T-helper 2 cell (primary cell): ENCODE measurements at regions not wholly inside any gene's neighbourhood (a gene's known extent, or its start where the extent isn't known, plus 50 kb on each side); places are given as distances from the start of the nearest gene placed in this dataset.

Source experiments
- DNase-seq, 5 experiments: peaks; one replicate each; pipeline versions ENCODE4 v3.0.0 to v3.0.0-alpha.2; 2012 to 2022

- DNase-seq = no peak
These were observed 171.8 kb downstream of the UBE2E3 start for GRCh38 chr2:181152226-181152625.

GRCh38 chr2:181152701-181153100, 172.3 kb downstream of the UBE2E3 start:
- no peak for DNase-seq

GRCh38 chr2:181153886-181154285, 173.5 kb downstream of the UBE2E3 start:
- no peak for DNase-seq

- no peak for DNase-seq
These were observed 176.9 kb downstream of the UBE2E3 start for GRCh38 chr2:181157326-181157725.

GRCh38 chr2:181158427-181158826, 178.0 kb downstream of the UBE2E3 start:
- no peak for DNase-seq

DNA sequence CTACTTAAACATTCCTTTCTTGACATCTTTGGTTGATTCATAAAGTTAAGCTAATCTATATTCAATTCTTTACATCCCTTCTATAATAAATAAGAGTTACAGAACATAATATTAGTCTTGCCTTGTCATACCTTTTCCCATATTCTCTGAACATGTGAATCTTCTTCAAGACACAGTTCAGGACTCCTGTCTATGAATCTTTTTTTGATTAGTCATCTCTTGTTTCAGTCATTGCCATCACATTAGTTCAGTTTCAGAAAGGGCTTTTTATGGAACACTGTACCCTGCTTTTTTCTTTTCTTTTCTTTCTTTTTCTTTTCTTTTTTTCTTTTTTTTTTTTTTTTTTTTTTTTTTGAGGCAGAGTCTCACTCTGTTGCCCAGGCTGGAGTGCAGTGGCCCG, 181.2 kb downstream of the UBE2E3 start:
- no peak for DNase-seq

- DNase-seq = peak in 1 of 5 experiments; percentile 59
These were observed 182.7 kb downstream of the UBE2E3 start for GRCh38 chr2:181163139-181163538.

GRCh38 chr2:181163691-181164090, 183.3 kb downstream of the UBE2E3 start:
- DNase-seq = no peak

- DNase-seq = no peak
These were observed 184.3 kb downstream of the UBE2E3 start for GRCh38 chr2:181164699-181165098.

DNA sequence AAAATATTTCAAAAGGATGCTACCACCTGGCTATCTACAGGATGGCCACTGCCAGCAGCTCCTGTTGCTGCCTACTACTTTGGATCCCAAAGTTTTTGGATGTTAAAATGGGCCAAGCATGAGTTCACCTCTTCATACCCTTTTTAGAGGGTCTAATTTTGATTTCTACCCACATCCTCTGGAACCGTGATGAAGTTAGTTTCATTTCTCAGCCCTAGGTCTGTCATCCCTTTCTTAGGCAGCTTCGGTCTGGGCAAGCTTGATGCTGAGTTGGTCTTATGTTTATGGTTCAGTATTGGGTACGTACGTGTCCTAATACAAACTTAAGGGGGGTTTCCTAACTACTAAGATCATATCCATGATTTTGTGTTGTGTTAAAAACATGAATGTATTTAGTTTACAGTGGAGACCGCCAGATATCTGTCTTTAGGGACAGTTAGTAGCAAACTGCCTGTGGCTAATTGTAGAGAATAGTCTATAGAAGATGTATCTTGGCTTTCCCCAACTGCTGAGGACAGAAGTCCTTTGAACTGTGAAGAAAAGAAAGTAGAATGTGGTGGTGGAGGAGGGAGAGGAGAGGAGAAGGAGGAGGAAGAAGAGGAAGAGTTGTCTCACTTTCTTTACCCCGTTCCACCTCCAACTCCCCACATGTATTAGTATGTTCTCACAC, 184.9 kb downstream of the UBE2E3 start:
- DNase-seq = peak in 2 of 5 experiments; percentile 43 to 45

DNA sequence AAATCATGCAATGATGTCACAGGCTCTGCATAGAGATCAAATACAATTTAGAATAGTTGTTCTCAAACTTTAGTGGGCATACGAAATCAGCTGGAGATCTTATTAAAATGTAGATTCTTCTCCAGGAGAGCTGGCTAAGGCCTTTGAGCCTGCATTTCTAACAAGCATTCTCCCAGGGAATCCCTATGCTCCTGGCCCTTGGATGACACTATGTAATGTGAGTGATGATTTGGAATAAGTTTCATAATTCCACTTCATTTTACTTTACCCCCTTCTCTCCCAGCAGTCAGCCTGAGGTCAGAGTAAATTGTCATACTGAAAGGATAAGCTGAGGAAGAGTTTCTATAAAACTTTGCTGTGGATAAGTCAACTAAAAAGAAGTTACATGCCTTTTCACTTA, 189.1 kb downstream of the UBE2E3 start:
- no peak for DNase-seq

DNA sequence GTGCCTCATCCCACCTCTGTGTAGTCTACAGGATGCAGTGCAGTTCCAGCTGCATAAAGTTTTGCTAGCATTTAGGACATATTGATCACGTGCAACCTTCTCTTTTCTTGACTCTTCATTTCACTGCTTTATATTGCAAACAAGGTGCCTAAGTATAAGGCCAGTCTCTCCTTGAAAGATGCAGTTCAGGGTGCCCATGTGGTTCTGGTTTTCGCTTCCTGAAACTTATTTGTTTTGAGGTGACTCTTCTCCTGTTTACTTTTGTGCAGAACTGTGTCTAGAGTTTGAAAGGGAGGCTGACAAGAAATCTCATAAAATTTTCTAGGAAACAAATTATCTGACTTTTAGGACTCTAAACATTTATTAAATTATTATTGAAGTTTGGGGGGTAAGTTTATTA, 189.9 kb downstream of the UBE2E3 start:
- DNase-seq = no peak

DNA sequence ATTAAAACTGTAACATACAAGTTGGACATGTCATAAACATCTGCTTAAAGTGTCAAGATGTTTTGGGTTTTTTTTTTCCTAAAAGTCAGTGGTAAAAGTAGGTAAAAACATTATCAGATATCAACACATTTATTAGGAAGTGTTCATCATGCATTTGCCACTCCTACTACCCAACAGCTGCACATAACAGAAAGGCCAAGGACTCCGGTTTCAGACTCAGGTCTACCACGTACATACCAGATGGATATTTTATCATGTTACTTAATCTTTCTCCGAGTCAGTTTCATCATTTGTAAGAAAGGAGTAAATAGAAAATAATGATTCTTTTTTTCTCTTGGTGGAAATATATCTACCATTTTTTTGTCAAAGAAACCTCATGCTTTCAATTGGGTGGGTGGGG, 192.3 kb downstream of the UBE2E3 start:
- no peak for DNase-seq

DNA sequence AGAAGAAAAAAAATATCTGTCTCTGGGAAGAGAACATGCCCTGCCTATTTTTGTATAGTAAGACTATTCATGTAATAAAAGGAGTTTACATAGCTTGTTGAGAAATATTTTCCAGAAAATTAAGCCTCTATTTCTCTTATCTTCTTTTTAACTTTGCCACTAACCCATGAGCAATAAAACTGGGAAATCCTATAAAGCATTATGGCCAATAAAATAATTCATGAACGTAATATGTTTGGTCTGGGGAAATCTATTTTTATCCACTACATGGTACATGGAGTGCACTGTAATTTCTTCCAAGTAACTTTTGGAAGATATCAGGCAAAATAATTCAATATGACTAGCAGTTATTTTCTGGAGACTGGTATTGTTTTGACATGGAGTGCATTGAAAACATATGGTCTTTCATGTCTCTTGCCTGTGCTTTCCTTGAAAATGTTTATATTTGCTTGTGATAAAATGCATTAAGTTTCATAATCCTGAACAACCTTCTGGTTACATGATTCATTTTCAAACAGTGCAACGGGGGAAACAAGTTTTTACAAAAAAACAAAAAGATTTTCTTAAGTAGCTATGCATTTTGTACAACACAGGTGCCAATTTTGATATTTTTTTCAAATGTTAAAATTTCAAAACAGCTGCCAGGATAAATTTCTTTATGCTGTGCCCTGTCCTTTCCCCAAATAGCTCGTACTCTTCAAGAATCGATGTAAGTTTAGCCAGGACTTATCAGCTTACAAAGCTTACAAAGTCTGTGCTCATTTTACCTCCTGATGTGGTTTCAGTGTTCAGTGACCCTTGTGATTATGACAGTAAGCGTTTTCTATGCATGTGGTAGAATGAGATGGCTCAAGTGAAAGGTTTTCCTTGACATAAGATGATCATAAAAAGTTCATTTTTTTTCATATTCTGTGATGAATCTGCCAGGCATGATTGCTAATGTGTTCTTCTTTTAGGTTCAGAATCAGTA, 194.5 kb downstream of the UBE2E3 start:
- no peak for DNase-seq

DNA sequence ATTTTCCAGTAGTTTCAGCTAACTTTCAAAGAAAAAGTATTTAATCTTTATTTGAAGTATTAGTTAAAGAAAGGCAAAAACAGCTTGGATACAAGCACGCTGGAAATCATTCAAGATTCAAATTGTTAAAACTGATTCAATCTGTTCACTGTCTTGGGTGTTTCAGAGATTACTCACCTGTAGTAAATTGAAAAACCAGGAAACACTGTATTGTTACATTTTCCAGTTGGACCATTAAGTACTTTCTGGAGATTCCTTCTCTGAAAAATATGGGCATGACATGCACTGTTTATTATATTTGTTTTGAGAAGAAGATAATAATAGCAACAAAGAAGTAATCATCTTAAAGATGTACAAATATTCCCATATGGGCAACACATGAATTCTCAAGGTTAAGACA, 196.1 kb downstream of the UBE2E3 start:
- DNase-seq = no peak

GRCh38 chr2:181177376-181177775, 197.0 kb downstream of the UBE2E3 start:
- no peak for DNase-seq

GRCh38 chr2:181178130-181178529, 197.7 kb downstream of the UBE2E3 start:
- peak in 1 of 5 experiments; percentile 46 for DNase-seq

- DNase-seq = peak in 1 of 5 experiments; percentile 48
These were observed 198.5 kb downstream of the UBE2E3 start for GRCh38 chr2:181178823-181179412.

DNA sequence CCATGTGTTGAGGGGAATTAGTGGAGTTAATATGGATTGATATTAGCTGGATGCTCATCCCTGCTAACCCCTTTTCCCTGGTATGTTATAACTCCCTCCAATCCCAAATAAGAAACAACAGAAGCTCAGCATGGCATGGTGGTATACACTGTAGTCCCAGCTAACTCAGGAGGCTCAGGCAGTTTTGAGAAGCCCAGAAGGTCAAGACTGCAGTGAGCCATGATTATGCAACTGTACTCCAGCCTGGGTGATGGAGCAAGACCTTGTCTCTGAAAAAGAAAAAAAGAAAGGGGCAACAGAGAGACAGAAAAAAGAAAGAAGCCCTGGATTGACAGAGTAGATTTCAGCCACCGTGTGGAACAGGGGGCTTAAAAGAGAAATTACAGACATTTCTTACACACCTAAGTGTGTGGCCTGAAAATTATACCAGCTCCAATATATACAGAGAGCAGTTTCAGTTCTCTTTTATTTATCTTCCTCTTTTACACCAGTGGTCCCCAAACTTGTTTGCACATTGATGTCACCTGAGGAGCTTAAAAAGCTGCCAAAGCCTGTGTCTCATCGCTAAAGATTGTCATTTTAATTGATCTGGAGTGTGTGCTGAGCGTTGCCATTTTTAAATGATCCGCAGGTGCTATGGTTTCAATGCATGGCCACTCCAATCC, 203.6 kb downstream of the UBE2E3 start:
- no peak for DNase-seq

- no peak for DNase-seq
These were observed 205.0 kb downstream of the UBE2E3 start for GRCh38 chr2:181185421-181185820.

DNA sequence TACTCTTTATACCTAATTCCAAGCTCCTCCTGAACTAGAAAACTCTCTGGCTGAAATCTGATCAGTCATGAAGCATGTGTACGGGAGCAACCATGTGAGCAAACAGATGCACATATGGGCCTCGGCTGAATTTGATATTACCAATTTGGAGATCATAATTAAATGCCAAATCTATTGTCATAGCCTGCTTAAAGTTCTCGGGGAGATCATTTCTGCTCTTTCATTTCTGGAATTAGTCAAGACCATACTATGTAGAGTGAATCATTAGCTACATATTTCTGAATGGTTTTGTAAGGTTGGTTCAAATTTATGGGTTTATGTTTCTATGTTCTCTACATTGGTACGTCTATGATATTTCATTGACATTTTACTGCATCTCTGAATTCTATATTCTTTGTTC, 205.5 kb downstream of the UBE2E3 start:
- DNase-seq = no peak

DNA sequence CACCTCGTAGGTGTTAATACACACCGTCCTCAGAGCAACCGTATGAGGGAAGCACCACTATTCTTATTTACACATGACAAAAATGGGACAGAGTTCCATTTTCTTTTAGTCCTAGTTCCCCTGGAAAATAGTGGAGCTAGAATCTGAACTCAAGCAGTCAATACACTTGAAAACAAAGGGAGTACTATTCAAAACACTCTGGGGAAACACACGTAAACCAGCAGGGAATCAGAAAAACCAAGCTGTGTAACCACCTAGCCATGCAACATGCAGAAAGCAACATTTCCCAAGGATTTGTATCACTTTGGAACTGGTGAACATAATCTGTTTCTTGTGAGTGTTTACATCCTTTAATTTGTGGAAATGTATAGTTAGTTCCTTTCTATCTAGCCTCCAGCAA, 208.2 kb downstream of the UBE2E3 start:
- no peak for DNase-seq

GRCh38 chr2:181189951-181190350, 209.5 kb downstream of the UBE2E3 start:
- no peak for DNase-seq
